Spleen (tissue), 7 donors: ENCODE measurements at regions not wholly inside any gene's neighbourhood (a gene's known extent, or its start where the extent isn't known, plus 50 kb on each side); places are given as distances from the start of the nearest gene placed in this dataset.

Experiments
- POLR2A ChIP-seq, 3 donors: fragments of 450-650 bp; IDR thresholded peaks; one replicate each; pipeline ENCODE4 v1.5.1; 2017; ENCODE audit warnings: antibody characterized with exemption in 3 of 3, mild to moderate bottlenecking in 1 of 3
- TF ChIP-seq, protein P1 (sequence below), 11 experiments: fragments of 200-600 bp in 7 of 11; fragments of 450-650 bp in 4 of 11; sonication (generic) in 4 of 11; IDR thresholded peaks in 8 of 11; conservative IDR thresholded peaks in 3 of 11; 1 replicate in 7 of 11; 2 replicates in 4 of 11; pipeline versions ENCODE4 v1.4.0 to v1.8.0; 2016 to 2021; ENCODE audit warnings: antibody characterized with exemption in 11 of 11, inconsistent platforms in 4 of 11, mild to moderate bottlenecking in 1 of 11
- donor health status: DM: no; HTN: no; CAD: no; lungs with moderate emphysema.
- donor health status: DM: no; HTN: no; CAD: no.
- donor health status: DM: no; HTN: no; CAD: no.

DNA sequence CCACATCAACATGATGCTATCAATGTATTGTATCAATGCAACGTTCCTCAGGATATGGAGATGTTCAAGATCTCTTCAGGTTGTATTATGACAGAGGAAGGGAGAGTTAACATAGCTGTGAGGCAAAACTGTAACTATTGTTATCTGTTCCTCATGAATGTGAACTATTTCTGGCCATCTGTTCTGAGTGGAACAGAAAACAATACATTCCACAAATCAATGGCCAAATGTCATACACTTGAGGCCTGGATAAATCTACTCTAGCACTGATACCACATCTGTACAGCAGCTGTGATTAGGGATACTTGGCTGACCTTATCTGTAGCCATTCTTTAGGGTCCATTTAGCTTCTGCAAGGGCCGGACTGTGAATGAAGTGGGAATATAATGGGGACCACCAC lies 447.9 kb downstream of the IRS1 start:
- no peak for TF ChIP-seq POLR2A (IDR thresholded peaks at IDR 0.05)
- TF ChIP-seq, protein P1, sequence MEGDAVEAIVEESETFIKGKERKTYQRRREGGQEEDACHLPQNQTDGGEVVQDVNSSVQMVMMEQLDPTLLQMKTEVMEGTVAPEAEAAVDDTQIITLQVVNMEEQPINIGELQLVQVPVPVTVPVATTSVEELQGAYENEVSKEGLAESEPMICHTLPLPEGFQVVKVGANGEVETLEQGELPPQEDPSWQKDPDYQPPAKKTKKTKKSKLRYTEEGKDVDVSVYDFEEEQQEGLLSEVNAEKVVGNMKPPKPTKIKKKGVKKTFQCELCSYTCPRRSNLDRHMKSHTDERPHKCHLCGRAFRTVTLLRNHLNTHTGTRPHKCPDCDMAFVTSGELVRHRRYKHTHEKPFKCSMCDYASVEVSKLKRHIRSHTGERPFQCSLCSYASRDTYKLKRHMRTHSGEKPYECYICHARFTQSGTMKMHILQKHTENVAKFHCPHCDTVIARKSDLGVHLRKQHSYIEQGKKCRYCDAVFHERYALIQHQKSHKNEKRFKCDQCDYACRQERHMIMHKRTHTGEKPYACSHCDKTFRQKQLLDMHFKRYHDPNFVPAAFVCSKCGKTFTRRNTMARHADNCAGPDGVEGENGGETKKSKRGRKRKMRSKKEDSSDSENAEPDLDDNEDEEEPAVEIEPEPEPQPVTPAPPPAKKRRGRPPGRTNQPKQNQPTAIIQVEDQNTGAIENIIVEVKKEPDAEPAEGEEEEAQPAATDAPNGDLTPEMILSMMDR (IDR thresholded peaks at IDR 0.05 in 8 of 11, conservative IDR thresholded peaks at IDR 0.05 in 3 of 11): no peak
